HCT116 (cell line): ENCODE measurements at regions not wholly inside any gene's neighbourhood (a gene's known extent, or its start where the extent isn't known, plus 50 kb on each side); places are given as distances from the start of the nearest gene placed in this dataset.

Source experiments
- ATAC-seq: fragments of 200-7000 bp; cut with Tn5 transposase; 2 replicates; pipeline ENCODE4 v1.9.1; 2020; ENCODE audit warnings: mild to moderate bottlenecking, moderate library complexity
- BruUV-seq: library from RNA; stranded (reverse); fragments of 400-500 nt; replicated peaks from 2 replicates; lab custom pipeline; 2021; lab: Mats Ljungman, UMichigan
- CTCF ChIA-PET: fragments of 300-600 bp; sonication (Branson Sonifier 250); formaldehyde crosslinking; loops from one replicate; lab custom pipeline; 2021; ENCODE audit warnings: antibody characterized with exemption; lab: Charles Lee
- POLR2A ChIA-PET: fragments of 300-600, 350-600 bp; sonication (Branson Sonifier 250); formaldehyde crosslinking; loops from one replicate; lab custom pipeline; 2021; ENCODE audit warnings: antibody characterized with exemption; lab: Charles Lee
- RAD21 ChIA-PET, 2 experiments: fragments of 300-600 bp; sonication (Branson Sonifier 250); formaldehyde crosslinking; loops; one replicate each; lab custom pipeline; 2023; ENCODE audit warnings: low total read pairs in 2 of 2; ENCODE audit not compliant: uncharacterized antibody in 2 of 2, unreplicated experiment in 2 of 2, low non-redundant PET in 1 of 2; lab: Charles Lee
- DNase-seq: peaks from one replicate; pipeline ENCODE4 v3.0.0-alpha.2; 2010; ENCODE audit warnings: low read depth, low spot score
- H2AFZ ChIP-seq: fragments of 200-600 bp; shearing (Covaris generic), sonication (generic); 2 replicates; pipeline ENCODE4 v1.6.1; 2017; ENCODE audit warnings: low read depth, mixed run types, mixed read lengths, antibody characterized with exemption, low read length; ENCODE audit not compliant: poor library complexity, severe bottlenecking
- H3K27ac ChIP-seq: 2 replicates; pipeline ENCODE4 v1.5.1; 2012; ENCODE audit warnings: low read depth, low read length
- H3K27me3 ChIP-seq: fragments of 200-600 bp; sonication (generic); 2 replicates; pipeline ENCODE4 v1.6.1; 2016; ENCODE audit warnings: mixed run types, low read length, mixed read lengths; ENCODE audit not compliant: insufficient read depth
- H3K36me3 ChIP-seq, 2 experiments: fragments of 200-500 bp in 1 of 2; fragments of 200-600 bp in 1 of 2; sonication (Bioruptor generic) in 1 of 2; sonication (generic) in 1 of 2; 2 replicates each; pipeline versions ENCODE4 v1.5.1 to v1.6.1; 2014 to 2016; ENCODE audit warnings: low read length in 2 of 2, inconsistent platforms in 1 of 2, mixed read lengths in 1 of 2, mixed run types in 1 of 2; ENCODE audit not compliant: insufficient read depth in 2 of 2, control insufficient read depth in 1 of 2
- H3K4me1 ChIP-seq, 2 experiments: fragments of 200-600 bp in 1 of 2; sonication (generic) in 1 of 2; 2 replicates each; pipeline versions ENCODE4 v1.5.1 to v1.6.1; 2012 to 2017; ENCODE audit warnings: low read length in 2 of 2, inconsistent platforms in 1 of 2, mild to moderate bottlenecking in 1 of 2, mixed read lengths in 1 of 2, mixed run types in 1 of 2, moderate library complexity in 1 of 2; ENCODE audit not compliant: insufficient read depth in 2 of 2, control insufficient read depth in 1 of 2
- H3K4me2 ChIP-seq: fragments of 200-600 bp; sonication (generic); 2 replicates; pipeline ENCODE4 v1.6.1; 2017; ENCODE audit warnings: mixed run types, low read length, mixed read lengths
- H3K4me3 ChIP-seq, 2 experiments: fragments of 200-600 bp in 1 of 2; sonication (generic) in 1 of 2; replicated peaks in 1 of 2; 2 replicates each; pipeline ENCODE4 v1.5.1; 2011 to 2016; ENCODE audit warnings: low read length in 2 of 2, control low read depth in 1 of 2, low read depth in 1 of 2, mild to moderate bottlenecking in 1 of 2, mixed read lengths in 1 of 2, mixed run types in 1 of 2
- H3K79me2 ChIP-seq: fragments of 200-600 bp; sonication (generic); 2 replicates; pipeline ENCODE4 v1.6.1; 2017; ENCODE audit warnings: mild to moderate bottlenecking, mixed run types, low read length, moderate library complexity, mixed read lengths; ENCODE audit not compliant: insufficient read depth
- H3K9ac ChIP-seq: fragments of 200-600 bp; sonication (generic); 2 replicates; pipeline ENCODE4 v1.6.1; 2016; ENCODE audit warnings: low read length, mixed read lengths
- H3K9me2 ChIP-seq: fragments of 200-600 bp; sonication (generic), shearing (Covaris generic); 2 replicates; pipeline ENCODE4 v1.6.1; 2017; ENCODE audit warnings: mixed run types, mild to moderate bottlenecking, moderate library complexity; ENCODE audit not compliant: insufficient read depth
- H3K9me3 ChIP-seq, 2 experiments: fragments of 200-500 bp in 1 of 2; fragments of 200-600 bp in 1 of 2; sonication (Bioruptor generic) in 1 of 2; sonication (generic) in 1 of 2; 2 replicates each; pipeline ENCODE4 v1.6.1; 2014 to 2017; ENCODE audit warnings: low read length in 2 of 2, mixed read lengths in 2 of 2, inconsistent platforms in 1 of 2, low read depth in 1 of 2, mild to moderate bottlenecking in 1 of 2, mixed run types in 1 of 2, moderate library complexity in 1 of 2; ENCODE audit not compliant: control insufficient read depth in 1 of 2, insufficient read depth in 1 of 2
- H4K20me1 ChIP-seq: fragments of 200-600 bp; sonication (generic), shearing (Covaris generic); 2 replicates; pipeline ENCODE4 v1.6.1; 2017; ENCODE audit warnings: mixed run types, mild to moderate bottlenecking, moderate library complexity; ENCODE audit not compliant: insufficient read depth
- ATF3 ChIP-seq: IDR thresholded peaks from 2 replicates; pipeline ENCODE4 v1.6.1; 2012
- CEBPB ChIP-seq: IDR thresholded peaks from 2 replicates; pipeline ENCODE4 v1.6.1; 2012; ENCODE audit warnings: low read depth
- EGR1 ChIP-seq: IDR thresholded peaks from 2 replicates; pipeline ENCODE4 v1.6.1; 2012; ENCODE audit warnings: low read depth
- ELF1 ChIP-seq: IDR thresholded peaks from 2 replicates; pipeline ENCODE4 v1.6.1; 2012; ENCODE audit warnings: low read depth, borderline replicate concordance
- EZH2 ChIP-seq: fragments of 200-600 bp; sonication (generic); IDR thresholded peaks from 2 replicates; pipeline ENCODE4 v1.6.1; 2017; ENCODE audit warnings: antibody characterized with exemption, mixed run types
- EZH2phosphoT487 ChIP-seq: fragments of 200-600 bp; IDR thresholded peaks from 2 replicates; pipeline ENCODE4 v1.6.1; 2018; ENCODE audit warnings: antibody characterized with exemption, borderline replicate concordance
- FOSL1 ChIP-seq: IDR thresholded peaks from 2 replicates; pipeline ENCODE4 v1.6.1; 2012; ENCODE audit warnings: low read depth
- MAX ChIP-seq: IDR thresholded peaks from 2 replicates; pipeline ENCODE4 v1.6.1; 2012
- POLR2AphosphoS5 ChIP-seq: IDR thresholded peaks from 2 replicates; pipeline ENCODE4 v1.6.1; 2011; ENCODE audit warnings: mild to moderate bottlenecking, low read depth, low read length, moderate library complexity
- RAD21 ChIP-seq: IDR thresholded peaks from 2 replicates; pipeline ENCODE4 v1.6.1; 2012; ENCODE audit warnings: low read depth, mild to moderate bottlenecking
- REST ChIP-seq: IDR thresholded peaks from 2 replicates; pipeline ENCODE4 v1.6.1; 2012; ENCODE audit warnings: low read depth
- SIN3A ChIP-seq: IDR thresholded peaks from 2 replicates; pipeline ENCODE4 v1.6.1; 2012; ENCODE audit warnings: low read depth
- SP1 ChIP-seq: IDR thresholded peaks from 2 replicates; pipeline ENCODE4 v1.6.1; 2012; ENCODE audit warnings: low read depth
- SRF ChIP-seq: IDR thresholded peaks from 2 replicates; pipeline ENCODE4 v1.6.1; 2012; ENCODE audit warnings: low read depth
- TCF7L2 ChIP-seq: IDR thresholded peaks from 2 replicates; pipeline ENCODE4 v1.7.0; 2011; ENCODE audit warnings: borderline replicate concordance, inconsistent platforms; ENCODE audit not compliant: insufficient read depth, insufficient read length; ENCODE audit errors: extremely low read depth
- YY1 ChIP-seq: IDR thresholded peaks from 2 replicates; pipeline ENCODE4 v1.6.1; 2011; ENCODE audit warnings: low read length, low read depth, moderate library complexity, mild to moderate bottlenecking; ENCODE audit not compliant: insufficient replicate concordance; ENCODE audit errors: extremely low read depth
- ZBTB33 ChIP-seq: IDR thresholded peaks from 2 replicates; pipeline ENCODE4 v1.6.1; 2011; ENCODE audit warnings: mild to moderate bottlenecking, low read length, moderate library complexity; ENCODE audit not compliant: insufficient replicate concordance; ENCODE audit errors: extremely low read depth
- ZNF274 ChIP-seq: fragments of 200-500 bp; sonication (Bioruptor generic); IDR thresholded peaks from 2 replicates; pipeline ENCODE4 v1.6.1; 2014; ENCODE audit warnings: mild to moderate bottlenecking, low read depth, low read length, inconsistent platforms
- intact Hi-C: fragments of 100-400 bp; cut with micrococcal nuclease; formaldehyde crosslinking; loops from 2 replicates; pipeline ENCODE4 v1.10.0; 2022

- Histone ChIP-seq H3K36me3 (no peaks in the 10 kb centered on the region), H3K4me1 (no peaks in the 10 kb centered on the region), H4K20me1 (no peaks in the 10 kb centered on the region), H3K9ac (no peak overlapping the region), H3K27me3 (no peaks in the 10 kb centered on the region), H3K9me2 (no peaks in the 10 kb centered on the region), H3K79me2 (no peaks in the 10 kb centered on the region), H3K4me3 (no peak overlapping the region), H2AFZ (no peak overlapping the region), H3K4me2 (no peak overlapping the region), H3K27ac (no peak overlapping the region), H3K9me3 (peaks cover 11 to 23% of the 10 kb centered on the region in 2 experiments; a peak in 2 of 4 replicates)
- ATAC-seq (no peak), DNase-seq (no peak)
- TF ChIP-seq POLR2AphosphoS5 (no peak), ZNF274 (no peak), EZH2 (no peak), EZH2phosphoT487 (no peak), FOSL1 (no peak), TCF7L2 (no peak), CEBPB (no peak), ELF1 (no peak), SP1 (no peak), SRF (no peak), SIN3A (no peak), REST (no peak), EGR1 (no peak), ZBTB33 (no peak), MAX (no peak), YY1 (no peak), ATF3 (no peak), RAD21 (no peak)
- ChIA-PET RAD21 (no interaction called here), POLR2A (no interaction called here), CTCF (no interaction called here)
- no TSS peak for BruUV-seq
- intact Hi-C loops: no loop called here
These were observed 470.3 kb downstream of the FOXG1 start for GRCh38 chr14:29236848-29237247.
